Type B pancreatic cell (in vitro differentiated cells): ENCODE measurements at regions not wholly inside any gene's neighbourhood (a gene's known extent, or its start where the extent isn't known, plus 50 kb on each side); places are given as distances from the start of the nearest gene placed in this dataset.

Experiments
- DNase-seq: peaks from one replicate; pipeline ENCODE4 v3.0.0; 2021; ENCODE audit warnings: mixed read lengths; ENCODE audit not compliant: unreplicated experiment; ENCODE audit errors: extremely low spot score
- H3K27ac Mint-ChIP-seq: 2 replicates; pipeline ENCODE4 v1.8.0; 2021; ENCODE audit warnings: mild to moderate bottlenecking, mixed read lengths
- H3K27me3 Mint-ChIP-seq: 2 replicates; pipeline ENCODE4 v1.8.0; 2021; ENCODE audit warnings: mixed read lengths
- H3K36me3 Mint-ChIP-seq: 2 replicates; pipeline ENCODE4 v1.8.0; 2021; ENCODE audit warnings: mixed read lengths
- H3K4me1 Mint-ChIP-seq: one replicate; pipeline ENCODE4 v1.8.0; 2021; ENCODE audit warnings: mixed read lengths; ENCODE audit not compliant: unreplicated experiment
- H3K4me3 Mint-ChIP-seq: 2 replicates; pipeline ENCODE4 v1.8.0; 2021; ENCODE audit warnings: mild to moderate bottlenecking, mixed read lengths
- H3K9me3 Mint-ChIP-seq: 2 replicates; pipeline ENCODE4 v1.8.0; 2021; ENCODE audit warnings: mixed read lengths
- CTCF ChIP-seq: fragments of 200-600 bp; sonication (generic); conservative IDR thresholded peaks from 2 replicates; pipeline ENCODE4 v1.5.0; 2021; ENCODE audit warnings: antibody characterized with exemption, mild to moderate bottlenecking

DNA sequence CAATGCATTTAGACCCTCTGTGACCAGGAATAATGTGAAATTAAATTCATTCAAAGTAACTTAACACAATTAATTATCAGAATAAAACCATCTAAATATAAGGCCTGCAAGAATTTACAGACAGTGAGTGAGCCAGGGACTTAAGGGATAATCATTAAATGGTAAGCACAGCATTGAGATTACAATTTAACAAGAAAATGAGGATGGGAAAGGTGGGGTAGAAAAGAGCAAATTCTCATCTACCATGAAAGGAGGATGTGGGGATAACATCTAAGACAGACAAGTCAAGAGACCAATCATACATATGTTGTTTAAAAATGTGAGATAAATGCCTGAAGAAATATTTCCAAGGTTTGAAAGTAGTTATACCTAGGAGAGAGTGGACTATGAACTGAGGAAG is 259.3 kb upstream of the NT5C1B start:
- Mint-ChIP-seq H3K9me3 (peaks cover 4% of the 10 kb centered on the region), H3K4me1 (peaks cover 6% of the 10 kb centered on the region), H3K27ac (no peak overlapping the region), H3K36me3 (no peaks in the 10 kb centered on the region), H3K27me3 (peaks cover 11% of the 10 kb centered on the region), H3K4me3 (no peak overlapping the region)
- no peak for TF ChIP-seq CTCF
- DNase-seq = no peak

DNA sequence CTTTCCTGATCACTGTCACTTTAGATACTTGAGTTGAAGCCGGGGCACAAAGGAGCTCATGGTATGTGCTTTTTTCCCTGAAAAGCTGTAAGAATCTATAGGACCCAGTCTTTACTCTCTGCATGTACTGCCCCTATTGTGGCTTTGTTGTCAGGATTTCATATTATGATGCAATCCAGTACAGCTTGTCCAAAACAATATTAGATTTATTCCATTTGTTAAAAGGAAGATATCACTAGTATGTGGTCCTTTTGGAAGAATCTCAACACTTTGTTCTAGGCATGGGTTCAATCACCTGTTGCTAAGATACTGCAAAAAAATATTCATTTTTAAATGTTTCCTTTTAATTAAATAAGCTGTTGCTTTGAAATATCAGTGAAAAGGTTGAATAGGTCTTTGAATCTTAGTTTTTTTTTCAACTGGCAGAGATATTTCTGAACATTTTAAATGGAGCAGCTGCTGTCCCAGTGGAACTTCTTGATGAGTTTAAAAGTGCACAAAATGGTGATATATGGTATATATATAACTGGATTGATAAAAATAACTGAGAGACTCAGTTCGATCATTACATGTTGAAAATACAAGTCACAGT is 256.6 kb upstream of the NT5C1B start:
- TF ChIP-seq CTCF = no peak
- Mint-ChIP-seq H3K27me3 (peaks cover 24% of the 10 kb centered on the region), H3K27ac (no peak overlapping the region)

DNA sequence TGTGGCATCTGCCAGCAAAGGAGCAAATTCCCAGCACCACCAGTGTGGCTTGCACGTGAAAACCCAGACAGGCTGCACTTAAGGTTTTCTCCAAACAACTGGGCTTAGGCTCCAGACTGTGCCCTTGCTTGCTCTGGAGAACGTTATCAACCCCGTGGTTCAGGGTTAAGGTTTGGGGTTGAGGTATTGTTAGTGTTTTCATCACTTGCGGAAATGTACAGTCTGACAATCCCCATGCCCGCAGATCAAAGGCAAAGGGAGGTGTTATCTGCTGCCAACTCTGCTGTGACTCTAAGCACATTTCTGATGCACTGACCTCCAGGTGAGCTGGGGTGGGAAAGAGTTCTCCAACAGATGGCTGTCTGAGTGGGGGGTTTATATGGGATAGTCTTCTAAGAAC is 253.5 kb upstream of the NT5C1B start:
- H3K9me3 Mint-ChIP-seq = no peaks in the 10 kb centered on the region
- no peaks in the 10 kb centered on the region for H3K36me3 Mint-ChIP-seq
- peaks cover 48% of the 10 kb centered on the region for H3K27me3 Mint-ChIP-seq
- DNase-seq = no peak
- no peak for TF ChIP-seq CTCF
- H3K4me3 Mint-ChIP-seq = no peak overlapping the region
- peaks cover 9% of the 10 kb centered on the region for H3K4me1 Mint-ChIP-seq
- no peak overlapping the region for H3K27ac Mint-ChIP-seq

More for the DNA sequence above, 256.6 kb upstream of the NT5C1B start:
- Mint-ChIP-seq H3K36me3 (no peaks in the 10 kb centered on the region), H3K4me3 (no peak overlapping the region), H3K9me3 (no peaks in the 10 kb centered on the region), H3K4me1 (peaks cover 15% of the 10 kb centered on the region)
- DNase-seq = no peak

DNA sequence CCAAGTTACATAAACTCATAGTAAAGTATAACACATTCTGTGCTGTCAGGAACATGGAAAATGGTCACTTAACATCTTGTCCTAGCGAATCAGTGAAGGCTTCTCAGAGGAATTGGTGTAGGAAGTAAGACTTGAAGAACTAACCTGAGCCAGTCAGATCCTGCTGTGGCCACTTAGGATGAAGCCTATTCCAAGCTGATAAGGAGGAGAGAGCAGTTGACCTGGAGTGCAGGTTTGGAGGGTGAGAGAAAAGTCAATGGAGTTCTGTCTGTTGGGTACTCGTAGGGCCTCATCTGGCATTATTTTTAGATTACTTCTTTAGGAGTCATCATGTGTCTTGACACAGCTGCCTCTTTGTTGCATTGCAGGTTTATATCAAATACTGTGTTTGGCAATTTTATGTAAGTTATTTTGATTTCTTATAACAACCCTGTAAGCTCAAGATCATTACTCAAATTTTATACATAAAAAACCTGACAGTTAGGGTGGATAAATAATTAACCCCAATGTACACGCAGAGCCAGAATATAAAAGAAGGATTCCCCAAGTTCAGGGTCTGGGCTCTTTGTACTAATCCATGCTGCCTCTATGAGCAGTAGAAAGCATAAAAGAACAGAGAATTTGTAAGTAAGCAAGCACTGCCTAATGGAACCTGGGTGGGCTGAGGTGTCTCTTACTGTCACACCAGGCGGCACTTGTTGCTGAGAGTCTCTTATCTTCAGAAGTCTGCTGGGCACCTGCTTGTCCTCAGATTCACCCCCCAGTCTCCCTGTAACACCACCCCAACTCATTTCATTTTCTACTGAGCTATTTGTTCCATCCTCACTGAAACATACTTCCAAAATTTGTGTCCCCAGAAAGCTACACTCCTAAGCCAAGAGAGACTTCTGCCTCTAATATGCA is 252.1 kb upstream of the NT5C1B start:
- Mint-ChIP-seq H3K27ac (no peak overlapping the region), H3K27me3 (peaks cover 57% of the 10 kb centered on the region)
- TF ChIP-seq CTCF = no peak

DNA sequence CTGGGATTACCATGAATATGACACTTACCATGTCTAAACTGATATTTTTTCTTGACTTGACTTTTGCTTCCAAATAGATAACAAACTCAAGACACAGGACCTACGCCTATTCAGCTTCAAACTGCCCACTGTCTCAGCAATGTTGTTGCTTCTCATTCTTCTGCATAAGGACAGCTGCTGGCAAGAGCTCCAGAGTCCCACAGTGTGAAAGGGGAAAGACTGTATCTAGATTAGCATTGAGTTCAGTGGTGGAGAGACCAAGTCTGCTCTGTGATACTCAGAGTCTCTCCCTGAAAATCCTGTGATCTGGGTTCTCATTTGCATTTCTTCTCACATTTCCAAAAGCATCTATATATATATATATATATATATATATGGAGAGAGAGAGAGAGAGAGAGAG is 247.9 kb upstream of the NT5C1B start:
- Mint-ChIP-seq H3K4me3 (no peak overlapping the region), H3K27me3 (peaks cover 74% of the 10 kb centered on the region), H3K4me1 (peaks cover 20% of the 10 kb centered on the region), H3K9me3 (no peaks in the 10 kb centered on the region), H3K27ac (no peak overlapping the region), H3K36me3 (no peaks in the 10 kb centered on the region)
- no peak for TF ChIP-seq CTCF
- DNase-seq = no peak

More for the DNA sequence above, 252.1 kb upstream of the NT5C1B start:
- DNase-seq = no peak
- Mint-ChIP-seq H3K36me3 (no peaks in the 10 kb centered on the region), H3K4me1 (peaks cover 16% of the 10 kb centered on the region), H3K4me3 (no peak overlapping the region), H3K9me3 (no peaks in the 10 kb centered on the region)
